ENCODE measurements at regions not wholly inside any gene's neighbourhood (a gene's known extent, or its start where the extent isn't known, plus 50 kb on each side); places are given as distances from the start of the nearest gene placed in this dataset.

- TF ChIP-seq SREBF1 (IDR thresholded peaks at IDR 0.05; ENCODE audit: borderline replicate concordance, low read depth, low read length) (no peak), POLR2A (conservative IDR thresholded peaks at IDR 0.05) (no peak), FOXK1 (CRISPR knock-in tag; IDR thresholded peaks at IDR 0.05; ENCODE audit: borderline replicate concordance) (no peak), HDAC2 (IDR thresholded peaks at IDR 0.05) (no peak)
Measured at GRCh38 chr2:183347969-183348368, 223.7 kb downstream of the NUP35 start.
